ENCODE measurements at regions not wholly inside any gene's neighbourhood (a gene's known extent, or its start where the extent isn't known, plus 50 kb on each side); places are given as distances from the start of the nearest gene placed in this dataset.

GRCh38 chr13:81488021-81488420, 1147.1 kb upstream of the SPRY2 start:
- TF ChIP-seq ZBTB6 (tag by site-specific recombination; IDR thresholded peaks at IDR 0.05) (no peak), ZBTB7A (tag by site-specific recombination; IDR thresholded peaks at IDR 0.05; ENCODE audit: low read depth) (no peak), CTCF (tag by site-specific recombination; IDR thresholded peaks at IDR 0.05) (no peak), ZNF350 (tag by site-specific recombination; IDR thresholded peaks at IDR 0.05) (no peak), KLF16 (tag by site-specific recombination; IDR thresholded peaks at IDR 0.05) (no peak)
